Thymus (tissue), 11 donors: ENCODE measurements at regions not wholly inside any gene's neighbourhood (a gene's known extent, or its start where the extent isn't known, plus 50 kb on each side); places are given as distances from the start of the nearest gene placed in this dataset.

ENCODE experiments used
- DNase-seq, 9 donors: peaks; one replicate each; pipeline ENCODE4 v3.0.0-alpha.2; 2013; ENCODE audit warnings: low spot score in 9 of 9, low read depth in 6 of 9, missing footprints in 1 of 9
- H3K27ac ChIP-seq, 2 donors: one replicate each; pipeline ENCODE4 v1.5.1; 2013; ENCODE audit warnings: control low read depth in 1 of 2, low read depth in 1 of 2, low read length in 1 of 2, mild to moderate bottlenecking in 1 of 2, moderate library complexity in 1 of 2
- H3K27me3 ChIP-seq, 2 donors: one replicate each; pipeline ENCODE4 v1.5.1; 2013; ENCODE audit warnings: low read length in 1 of 2; ENCODE audit not compliant: control insufficient read depth in 2 of 2, insufficient read depth in 1 of 2
- H3K36me3 ChIP-seq, 2 donors: one replicate each; pipeline ENCODE4 v1.5.1; 2013; ENCODE audit warnings: low read length in 1 of 2, mild to moderate bottlenecking in 1 of 2, moderate library complexity in 1 of 2; ENCODE audit not compliant: control insufficient read depth in 2 of 2, insufficient read depth in 2 of 2
- H3K4me1 ChIP-seq, 2 donors: one replicate each; pipeline ENCODE4 v1.5.1; 2013; ENCODE audit warnings: low read length in 2 of 2; ENCODE audit not compliant: control insufficient read depth in 2 of 2, insufficient read depth in 2 of 2
- H3K4me3 ChIP-seq, 2 donors: one replicate each; pipeline ENCODE4 v1.5.1; 2013; ENCODE audit warnings: low read length in 2 of 2, control low read depth in 1 of 2, mild to moderate bottlenecking in 1 of 2
- H3K9me3 ChIP-seq, 2 donors: one replicate each; pipeline ENCODE4 v1.5.1; 2013; ENCODE audit warnings: low read length in 1 of 2, mild to moderate bottlenecking in 1 of 2; ENCODE audit not compliant: control insufficient read depth in 2 of 2, insufficient read depth in 1 of 2
- WGBS: extraction: QIAGEN DNeasy Blood & Tissue Kit; methylation state at CpG from one replicate; pipeline ENCODE4 v1.1.7; 2013; 5-methylcytosine and 5-hydroxymethylcytosine counted together
- donor health status: healthy.

- Histone ChIP-seq H3K4me3 (no peak overlapping the region), H3K27me3 (no peaks in the 10 kb centered on the region), H3K4me1 (no peaks in the 10 kb centered on the region), H3K27ac (no peak overlapping the region), H3K9me3 (no peaks in the 10 kb centered on the region), H3K36me3 (no peaks in the 10 kb centered on the region)
- DNase-seq: no peak
- 91% methylated on average over 7 of the region's 7 CpGs for WGBS
These were observed 98.9 kb upstream of the CLSTN2 start for GRCh38 chr3:139835830-139836683.

- no peaks in the 10 kb centered on the region for H3K27me3 ChIP-seq
- no peaks in the 10 kb centered on the region for H3K4me1 ChIP-seq
- H3K27ac ChIP-seq: no peak overlapping the region
- DNase-seq: no peak
- H3K9me3 ChIP-seq: no peaks in the 10 kb centered on the region
- H3K4me3 ChIP-seq: no peak overlapping the region
- H3K36me3 ChIP-seq: no peaks in the 10 kb centered on the region
- WGBS: 87% methylated on average over 4 of the region's 4 CpGs
These were observed 102.0 kb upstream of the CLSTN2 start for GRCh38 chr3:139832998-139833397.

- Histone ChIP-seq H3K36me3 (no peaks in the 10 kb centered on the region), H3K27me3 (no peaks in the 10 kb centered on the region), H3K27ac (no peak overlapping the region), H3K4me1 (no peaks in the 10 kb centered on the region), H3K9me3 (no peaks in the 10 kb centered on the region), H3K4me3 (no peak overlapping the region)
- 86% methylated on average over 11 of the region's 11 CpGs for WGBS
- no peak for DNase-seq
These were observed 104.2 kb upstream of the CLSTN2 start for GRCh38 chr3:139830817-139831216.

- Histone ChIP-seq H3K9me3 (no peaks in the 10 kb centered on the region), H3K4me1 (no peaks in the 10 kb centered on the region), H3K27ac (no peak overlapping the region), H3K4me3 (no peak overlapping the region), H3K36me3 (no peaks in the 10 kb centered on the region), H3K27me3 (no peaks in the 10 kb centered on the region)
- no peak for DNase-seq
- 94% methylated on average over 1 of the region's 1 CpG for WGBS
These were observed 107.2 kb upstream of the CLSTN2 start for GRCh38 chr3:139827833-139828232.

GRCh38 chr3:139824864-139825263 is 110.1 kb upstream of the CLSTN2 start:
- Histone ChIP-seq H3K27ac (no peak overlapping the region), H3K36me3 (no peaks in the 10 kb centered on the region), H3K9me3 (no peaks in the 10 kb centered on the region), H3K4me1 (no peaks in the 10 kb centered on the region), H3K4me3 (no peak overlapping the region), H3K27me3 (no peaks in the 10 kb centered on the region)
- WGBS: 91% methylated on average over 3 of the region's 3 CpGs
- no peak for DNase-seq

- Histone ChIP-seq H3K27me3 (no peaks in the 10 kb centered on the region), H3K4me3 (no peak overlapping the region), H3K9me3 (no peaks in the 10 kb centered on the region), H3K27ac (no peak overlapping the region), H3K4me1 (no peaks in the 10 kb centered on the region), H3K36me3 (no peaks in the 10 kb centered on the region)
- DNase-seq: no peak
- 92% methylated on average over 7 of the region's 7 CpGs for WGBS
These were observed 120.3 kb upstream of the CLSTN2 start for GRCh38 chr3:139814646-139815045.

GRCh38 chr3:139811331-139811730 is 123.7 kb upstream of the CLSTN2 start:
- Histone ChIP-seq H3K36me3 (no peaks in the 10 kb centered on the region), H3K27ac (no peak overlapping the region), H3K4me1 (no peaks in the 10 kb centered on the region), H3K27me3 (no peaks in the 10 kb centered on the region), H3K4me3 (no peak overlapping the region), H3K9me3 (no peaks in the 10 kb centered on the region)
- DNase-seq: no peak

- DNase-seq: no peak
- H3K27ac ChIP-seq: no peak overlapping the region
These were observed 126.8 kb upstream of the CLSTN2 start for GRCh38 chr3:139808201-139808600.

GRCh38 chr3:139803294-139803693 is 125.5 kb upstream of the NMNAT3 start:
- no peak for DNase-seq
- Histone ChIP-seq H3K4me1 (no peaks in the 10 kb centered on the region), H3K36me3 (no peaks in the 10 kb centered on the region), H3K27ac (no peak overlapping the region), H3K27me3 (no peaks in the 10 kb centered on the region), H3K9me3 (no peaks in the 10 kb centered on the region), H3K4me3 (no peak overlapping the region)
- WGBS: 87% methylated on average over 3 of the region's 3 CpGs

More at GRCh38 chr3:139808201-139808600, 126.8 kb upstream of the CLSTN2 start:
- Histone ChIP-seq H3K4me3 (no peak overlapping the region), H3K36me3 (no peaks in the 10 kb centered on the region), H3K4me1 (no peaks in the 10 kb centered on the region), H3K27me3 (no peaks in the 10 kb centered on the region), H3K9me3 (no peaks in the 10 kb centered on the region)
- WGBS: 93% methylated on average over 5 of the region's 5 CpGs
